ENCODE measurements at regions not wholly inside any gene's neighbourhood (a gene's known extent, or its start where the extent isn't known, plus 50 kb on each side); places are given as distances from the start of the nearest gene placed in this dataset.

GRCh38 chr18:68263481-68263880 is 451.4 kb downstream of the TMX3 start:
- DNase-seq (ENCODE audit: low read depth, low spot score) = peak; percentile 34
- H3K27ac ChIP-seq = peak overlapping the region; percentile 92

- peak overlapping the region; percentile 92 for H3K27ac ChIP-seq
- DNase-seq (ENCODE audit: low read depth, low spot score) = peak; percentile 52
Observed at GRCh38 chr18:68262690-68263294, 452.1 kb downstream of the TMX3 start.

GRCh38 chr18:68256418-68257067 is 458.4 kb downstream of the TMX3 start:
- H3K27ac ChIP-seq = no peak overlapping the region
- DNase-seq (ENCODE audit: low read depth, low spot score) = no peak

GRCh38 chr18:68244786-68245185 is 470.1 kb downstream of the TMX3 start:
- no peak for DNase-seq (ENCODE audit: low read depth, low spot score)

GRCh38 chr18:68241881-68242280 is 473.0 kb downstream of the TMX3 start:
- H3K27ac ChIP-seq = no peak overlapping the region
- no peak for DNase-seq (ENCODE audit: low read depth, low spot score)

More at GRCh38 chr18:68244786-68245185, 470.1 kb downstream of the TMX3 start:
- H3K27ac ChIP-seq = no peak overlapping the region

GRCh38 chr18:68234676-68235075 is 480.2 kb downstream of the TMX3 start:
- no peak overlapping the region for H3K27ac ChIP-seq

GRCh38 chr18:68234131-68234530 is 480.8 kb downstream of the TMX3 start:
- no peak overlapping the region for H3K27ac ChIP-seq
- DNase-seq (ENCODE audit: low read depth, low spot score) = no peak

More at GRCh38 chr18:68234676-68235075, 480.2 kb downstream of the TMX3 start:
- DNase-seq (ENCODE audit: low read depth, low spot score) = no peak

- no peak for DNase-seq (ENCODE audit: low read depth, low spot score)
- no peak overlapping the region for H3K27ac ChIP-seq
Observed at GRCh38 chr18:68233018-68233417, 481.9 kb downstream of the TMX3 start.

GRCh38 chr18:68229351-68229750 is 485.6 kb downstream of the TMX3 start:
- DNase-seq (ENCODE audit: low read depth, low spot score) = no peak
- H3K27ac ChIP-seq = no peak overlapping the region

- H3K27ac ChIP-seq = no peak overlapping the region
- no peak for DNase-seq (ENCODE audit: low read depth, low spot score)
Observed at GRCh38 chr18:68221111-68221724, 493.7 kb downstream of the TMX3 start.

GRCh38 chr18:68220458-68220857 is 494.4 kb downstream of the TMX3 start:
- H3K27ac ChIP-seq = no peak overlapping the region

GRCh38 chr18:68219872-68220271 is 495.0 kb downstream of the TMX3 start:
- no peak for DNase-seq (ENCODE audit: low read depth, low spot score)
- no peak overlapping the region for H3K27ac ChIP-seq

More at GRCh38 chr18:68220458-68220857, 494.4 kb downstream of the TMX3 start:
- no peak for DNase-seq (ENCODE audit: low read depth, low spot score)

GRCh38 chr18:68219274-68219673 is 495.6 kb downstream of the TMX3 start:
- DNase-seq (ENCODE audit: low read depth, low spot score) = no peak
- H3K27ac ChIP-seq = no peak overlapping the region

GRCh38 chr18:68215931-68216330 is 499.0 kb downstream of the TMX3 start:
- DNase-seq (ENCODE audit: low read depth, low spot score) = no peak
- H3K27ac ChIP-seq = no peak overlapping the region

GRCh38 chr18:68186039-68186438 is 528.9 kb downstream of the TMX3 start:
- H3K27ac ChIP-seq = no peak overlapping the region
- no peak for DNase-seq (ENCODE audit: low read depth, low spot score)

- H3K27ac ChIP-seq = no peak overlapping the region
- DNase-seq (ENCODE audit: low read depth, low spot score) = no peak
Observed at GRCh38 chr18:68181956-68182355, 533.0 kb downstream of the TMX3 start.

- DNase-seq (ENCODE audit: low read depth, low spot score) = no peak
- H3K27ac ChIP-seq = no peak overlapping the region
Observed at GRCh38 chr18:68179811-68180210, 535.1 kb downstream of the TMX3 start.

- no peak for DNase-seq (ENCODE audit: low read depth, low spot score)
- no peak overlapping the region for H3K27ac ChIP-seq
Observed at GRCh38 chr18:68178921-68179320, 536.0 kb downstream of the TMX3 start.

GRCh38 chr18:68177807-68178702 is 536.9 kb downstream of the TMX3 start:
- DNase-seq (ENCODE audit: low read depth, low spot score) = peak; percentile 54
- H3K27ac ChIP-seq = no peak overlapping the region

- H3K27ac ChIP-seq = no peak overlapping the region
- no peak for DNase-seq (ENCODE audit: low read depth, low spot score)
Observed at GRCh38 chr18:68176901-68177300, 538.0 kb downstream of the TMX3 start.
